HG03103 (cell line): ENCODE measurements at regions not wholly inside any gene's neighbourhood (a gene's known extent, or its start where the extent isn't known, plus 50 kb on each side); places are given as distances from the start of the nearest gene placed in this dataset.
A peak's percentile ranks its signal among the peaks of the same experiment; 100 is the strongest.
"Not testable (repeated sequence)": the region's sequence is repeated elsewhere in the genome, so short reads cannot be mapped to it uniquely, and the experiment has no call there.

Experiments used
- ATAC-seq: cut with Tn5 transposase; IDR thresholded peaks from one replicate; pipeline ENCODE4 v1.9.1; 2021; ENCODE audit warnings: low read depth; ENCODE audit not compliant: unreplicated experiment

DNA sequence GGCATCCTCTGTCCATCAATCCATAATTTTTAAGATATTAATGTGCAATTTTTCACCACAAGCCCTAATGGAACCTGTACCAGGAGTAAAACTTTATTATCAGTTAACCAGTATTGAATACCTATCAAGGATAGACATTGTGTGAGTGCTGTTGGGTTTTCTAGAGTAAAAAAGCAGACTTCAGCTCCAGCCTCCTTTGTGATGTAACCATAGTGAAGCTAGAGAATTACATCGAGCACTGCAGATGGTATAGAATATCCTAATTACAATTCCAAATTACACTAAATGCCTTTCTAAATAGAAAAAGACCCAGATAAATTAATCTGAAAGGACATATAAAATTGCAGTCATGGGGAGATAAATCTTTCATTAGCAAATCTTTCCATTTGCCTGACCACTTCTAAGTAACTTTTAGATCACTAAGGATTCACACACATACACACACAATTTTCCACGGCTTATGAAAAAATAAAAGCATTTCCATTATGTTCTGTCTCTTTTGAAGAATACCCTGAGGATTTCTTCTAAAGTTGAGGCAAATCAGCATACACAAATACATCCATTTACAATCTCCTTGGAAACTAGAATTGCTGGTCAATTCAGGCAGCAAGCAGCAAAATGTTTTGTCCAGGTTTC, 117.1 kb upstream of the TANK start:
- ATAC-seq: no peak

DNA sequence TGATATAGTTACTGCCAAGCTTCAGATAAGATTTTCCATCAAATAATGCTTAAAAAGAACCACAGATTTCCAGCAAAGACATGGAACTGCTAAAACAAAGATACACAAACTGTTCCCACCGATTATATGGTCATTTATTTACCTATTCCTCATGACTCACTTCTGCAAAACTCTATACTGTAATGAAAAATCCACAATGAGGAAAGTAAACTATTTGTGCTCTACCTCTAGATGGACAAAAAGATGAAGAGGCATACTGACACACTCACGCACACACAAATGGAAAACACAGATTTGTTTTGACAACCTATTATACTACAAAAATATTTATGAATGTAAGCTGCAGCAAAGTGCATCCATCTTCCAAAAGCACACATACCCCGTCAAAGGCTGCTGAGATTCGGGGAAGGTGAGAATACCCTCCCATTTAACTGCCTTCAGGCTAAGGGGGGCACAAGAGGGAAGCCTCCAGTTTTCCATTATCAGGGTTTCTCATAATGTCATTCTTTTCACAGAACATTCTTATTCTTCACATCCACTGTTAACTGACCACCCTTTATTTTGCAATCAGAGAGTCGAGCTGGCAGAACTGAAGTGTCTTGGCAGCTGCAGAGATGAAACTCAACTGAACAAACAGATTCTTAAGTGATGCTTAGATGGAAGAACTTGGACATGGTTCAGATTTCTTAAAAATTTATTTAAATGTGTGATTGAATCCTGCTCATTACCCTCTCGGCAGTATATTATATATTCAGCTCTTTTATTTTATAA, 115.9 kb upstream of the TANK start:
- no peak for ATAC-seq

DNA sequence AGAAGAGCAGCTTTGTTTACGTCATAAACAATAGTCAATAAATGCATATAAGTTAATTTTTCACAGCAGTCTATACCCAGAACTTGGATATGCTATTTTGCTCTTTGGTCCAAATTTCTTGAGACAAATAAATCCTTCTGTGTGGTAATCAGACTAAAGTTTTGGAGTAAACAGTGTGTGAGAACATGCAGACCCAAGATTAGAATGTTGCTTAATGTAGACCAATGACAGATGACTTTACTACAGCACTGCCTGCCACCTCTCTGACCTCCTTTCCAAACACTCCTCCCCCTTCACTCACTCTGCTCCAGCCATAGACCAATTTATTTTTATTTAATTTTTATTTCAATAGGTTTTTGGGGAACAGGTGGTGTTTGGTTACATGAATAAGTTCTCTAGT, 115.3 kb upstream of the TANK start:
- no peak for ATAC-seq

DNA sequence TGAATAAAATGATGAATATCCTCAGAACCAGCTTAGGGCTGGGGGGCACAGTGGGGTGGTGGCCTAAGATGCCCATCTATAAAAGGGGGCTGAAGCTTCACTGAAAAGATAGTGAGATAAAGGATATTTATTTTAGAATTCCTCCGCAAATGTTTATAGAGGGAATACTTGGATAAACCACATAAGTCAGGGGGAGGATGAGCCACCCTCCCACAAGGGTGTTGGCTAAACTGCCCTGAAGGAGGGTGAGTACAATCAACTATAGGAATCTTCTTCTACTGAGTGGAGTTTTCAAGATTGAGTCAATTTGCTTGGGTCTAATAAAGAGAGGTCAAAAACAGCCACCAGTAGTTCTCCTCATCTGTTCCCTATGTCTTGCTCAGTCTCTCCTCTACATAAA, 114.5 kb upstream of the TANK start:
- ATAC-seq: no peak

DNA sequence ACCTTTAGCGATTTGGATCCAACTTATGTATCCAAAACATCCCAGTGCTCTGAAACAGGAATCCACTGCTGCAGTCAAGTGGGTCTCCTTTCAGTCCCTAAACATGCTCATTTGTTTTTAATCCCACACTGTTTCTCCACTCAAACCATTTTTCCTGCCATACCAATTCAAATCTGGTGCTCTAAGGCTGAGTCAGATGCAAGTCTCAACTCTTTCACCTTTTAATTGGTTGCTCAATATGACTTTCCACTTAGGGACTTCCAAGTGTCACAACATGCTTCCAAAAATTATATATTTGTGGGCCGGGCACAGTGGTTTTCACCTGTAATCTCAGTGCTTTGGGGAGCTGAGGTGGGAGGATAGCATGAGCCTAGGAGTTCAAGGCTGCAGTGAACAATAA, 113.4 kb upstream of the TANK start:
- no peak for ATAC-seq

DNA sequence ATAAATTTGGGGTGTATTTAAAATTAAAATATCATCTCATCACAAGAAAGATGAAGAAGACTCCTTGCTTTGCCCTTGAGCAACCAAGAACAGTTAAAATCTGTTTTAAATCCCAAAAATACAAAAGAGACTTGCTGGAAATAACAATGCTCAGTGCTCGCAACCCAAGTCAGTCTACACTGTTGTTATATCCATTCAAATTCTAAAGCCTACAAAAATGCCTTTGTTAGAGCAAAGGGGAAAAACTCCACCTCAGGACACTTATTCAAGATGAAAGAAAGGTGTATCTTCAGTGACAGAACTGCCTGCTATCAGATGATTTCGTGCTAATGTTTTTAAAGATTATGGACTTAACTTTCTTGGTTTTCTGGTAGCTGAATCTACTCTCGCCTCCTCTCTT, 111.9 kb upstream of the TANK start:
- ATAC-seq: no peak

DNA sequence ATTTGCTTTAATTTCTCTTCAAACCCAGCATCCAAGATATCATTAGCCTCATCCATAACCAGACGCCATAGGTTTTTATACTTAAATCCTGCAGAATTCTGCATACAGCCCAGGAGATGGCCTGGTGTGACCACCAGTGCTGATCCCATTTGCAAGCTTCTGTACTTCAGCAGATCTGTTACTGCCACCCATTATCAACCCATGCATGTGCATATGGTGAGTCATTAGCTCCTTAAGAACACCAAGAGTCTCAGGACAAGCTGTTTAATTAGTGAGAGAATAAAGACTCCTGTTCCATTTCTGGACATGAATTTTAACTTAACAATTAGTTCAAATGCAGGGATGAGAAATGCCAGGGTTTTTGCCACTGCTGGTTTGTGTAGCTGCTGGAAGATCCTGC, 110.7 kb upstream of the TANK start:
- ATAC-seq: no peak

DNA sequence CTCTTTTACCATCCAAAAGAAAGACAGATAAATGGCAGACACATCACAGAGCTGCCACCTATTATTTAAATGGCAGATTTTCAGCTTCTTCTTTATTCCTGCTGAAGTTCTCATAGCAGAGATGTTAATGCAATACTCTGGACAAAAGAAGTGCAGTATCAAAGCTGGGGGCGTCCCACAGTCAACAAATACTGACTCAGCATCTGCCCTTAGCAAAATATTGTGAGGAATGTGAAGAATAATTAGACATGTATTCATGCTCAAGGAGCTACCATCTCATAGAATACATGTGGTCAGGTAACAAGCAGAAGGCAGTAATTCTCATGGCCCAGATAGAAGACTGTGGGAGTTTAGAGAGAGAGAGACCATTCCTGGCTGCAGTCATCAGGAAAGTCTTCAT, 108.0 kb upstream of the TANK start:
- ATAC-seq: no peak

DNA sequence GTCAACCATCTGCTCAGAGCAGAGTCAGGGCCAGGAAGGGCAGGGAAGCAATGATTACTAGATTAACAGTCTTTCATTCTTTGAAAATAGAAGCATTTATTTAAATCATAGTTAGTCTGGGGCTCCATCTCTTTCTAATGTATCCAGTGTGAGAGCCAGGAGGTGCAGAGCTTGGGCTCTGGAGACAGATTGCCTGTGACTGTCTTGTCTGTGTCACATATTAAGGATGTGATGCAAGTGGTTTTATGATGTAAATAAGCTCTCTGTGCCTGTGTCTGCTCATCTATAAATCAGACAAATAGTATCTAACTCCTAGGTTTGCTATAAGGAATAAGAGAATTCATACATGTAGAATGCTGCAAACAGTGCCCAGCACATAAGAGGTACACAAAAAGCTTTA, 104.9 kb upstream of the TANK start:
- no peak for ATAC-seq

DNA sequence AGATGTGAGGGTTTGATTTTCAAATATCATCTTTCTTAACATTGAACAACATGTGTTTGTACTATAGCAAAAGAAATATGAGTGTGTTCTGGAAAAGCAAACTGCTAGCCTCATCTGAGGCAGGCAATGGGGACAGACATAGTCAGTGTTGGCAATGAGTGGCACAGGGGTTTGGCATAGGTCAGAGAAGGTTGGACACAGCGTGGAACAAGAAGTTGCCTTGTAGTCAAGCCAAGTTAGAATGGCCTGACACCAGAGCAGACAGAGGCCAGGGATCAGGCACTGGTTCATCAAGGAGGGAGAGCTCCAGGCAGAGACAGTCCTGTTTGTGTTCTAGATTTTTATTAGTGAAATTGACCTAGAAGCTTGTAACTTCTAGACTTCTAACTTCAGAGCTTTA, 100.8 kb upstream of the TANK start:
- ATAC-seq: no peak

DNA sequence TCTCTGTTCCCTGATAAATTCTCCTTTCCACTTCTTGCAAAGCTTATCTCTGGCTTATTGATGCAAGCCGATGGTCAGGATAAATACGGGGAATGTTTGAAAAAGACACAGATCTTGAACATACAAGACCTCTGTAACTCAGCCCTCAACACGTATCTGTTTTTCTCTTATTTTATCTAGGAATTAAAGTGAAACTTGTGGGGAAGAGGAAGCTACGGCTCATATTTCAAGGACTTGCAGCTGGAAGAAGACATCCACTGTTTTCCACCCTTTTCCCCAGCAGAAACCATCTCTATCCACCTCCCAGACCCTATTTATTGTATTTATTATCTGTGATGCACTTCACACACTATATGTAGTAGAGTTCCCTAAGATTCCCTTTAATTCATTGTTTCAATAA, 98.4 kb upstream of the TANK start:
- no peak for ATAC-seq

DNA sequence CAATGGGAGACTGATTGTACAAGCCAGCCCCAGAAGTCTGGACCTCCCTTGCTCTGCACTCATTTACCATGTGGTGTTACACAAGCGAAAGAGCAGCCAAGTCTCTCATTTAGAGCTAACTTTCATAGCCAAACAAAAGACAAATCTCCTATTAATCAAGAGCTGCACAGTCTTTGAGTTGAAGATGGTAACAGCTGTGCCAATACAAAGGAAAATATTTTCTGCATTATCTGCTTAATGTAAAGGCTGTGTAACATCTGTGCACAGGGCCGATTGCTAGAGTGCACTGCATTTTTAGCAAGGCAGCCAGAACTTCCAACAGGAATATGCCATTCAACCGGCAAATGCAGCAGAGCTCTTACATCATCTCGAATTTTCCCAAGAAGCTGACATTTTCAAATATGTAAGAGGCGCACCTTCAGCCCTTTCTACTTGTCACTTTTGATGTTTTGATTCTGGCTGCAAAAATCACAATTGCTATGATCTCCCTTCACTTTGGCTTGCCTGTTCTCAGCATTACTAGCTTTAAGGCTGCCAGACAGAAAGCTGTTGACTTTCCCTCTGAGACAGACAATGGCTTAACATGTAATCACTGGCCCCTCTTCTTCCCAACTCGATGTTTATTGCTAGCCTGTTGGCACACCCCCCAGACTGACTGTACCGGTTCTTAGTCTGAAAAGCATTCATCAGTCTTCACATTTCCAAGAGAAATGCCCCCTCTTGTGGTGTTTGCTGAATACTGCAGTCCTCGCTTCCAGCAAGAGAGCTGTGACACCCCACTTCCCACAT, 96.9 kb upstream of the TANK start:
- peak; percentile 94 for ATAC-seq

DNA sequence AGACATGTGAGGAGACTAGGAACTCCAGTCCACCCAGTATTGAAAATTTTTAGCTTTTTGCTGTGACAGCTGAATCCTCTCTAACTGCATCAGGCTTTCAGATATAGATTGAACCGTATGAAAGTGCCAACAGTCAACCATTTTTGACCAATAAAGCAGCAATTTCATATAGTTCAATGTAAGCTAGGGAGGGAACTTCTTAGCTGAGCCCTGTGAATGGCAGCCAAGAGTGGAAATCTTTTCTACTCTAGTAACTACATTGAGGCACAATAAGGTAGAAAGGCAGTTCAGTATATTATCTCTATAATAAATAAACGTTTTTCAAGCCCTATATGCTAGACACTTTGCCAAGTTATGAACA, 96.3 kb upstream of the TANK start:
- ATAC-seq: peak; percentile 20

DNA sequence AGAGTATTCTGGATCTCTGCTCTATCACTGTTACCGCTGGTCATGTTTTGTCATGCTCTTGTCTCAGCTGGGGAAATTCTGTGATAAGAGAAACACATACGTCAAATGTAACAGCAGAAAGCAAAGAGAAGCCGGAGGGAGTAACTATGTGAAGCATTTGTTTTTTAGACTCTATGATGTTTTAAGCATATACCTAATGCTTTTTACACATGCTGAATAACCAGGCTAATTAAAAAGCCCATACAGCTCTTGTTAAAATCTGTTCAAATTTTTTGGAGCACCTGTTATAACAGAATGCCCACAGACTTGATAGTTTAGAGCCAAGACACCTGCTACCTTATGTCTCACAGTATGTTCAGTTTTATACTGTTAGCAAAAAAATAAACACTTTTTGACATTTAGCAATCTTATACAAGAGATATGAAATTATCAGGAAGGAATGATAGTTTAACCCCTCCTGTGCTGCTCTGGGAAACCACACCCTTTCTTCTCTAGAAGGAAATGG, 92.3 kb upstream of the TANK start:
- ATAC-seq: no peak

DNA sequence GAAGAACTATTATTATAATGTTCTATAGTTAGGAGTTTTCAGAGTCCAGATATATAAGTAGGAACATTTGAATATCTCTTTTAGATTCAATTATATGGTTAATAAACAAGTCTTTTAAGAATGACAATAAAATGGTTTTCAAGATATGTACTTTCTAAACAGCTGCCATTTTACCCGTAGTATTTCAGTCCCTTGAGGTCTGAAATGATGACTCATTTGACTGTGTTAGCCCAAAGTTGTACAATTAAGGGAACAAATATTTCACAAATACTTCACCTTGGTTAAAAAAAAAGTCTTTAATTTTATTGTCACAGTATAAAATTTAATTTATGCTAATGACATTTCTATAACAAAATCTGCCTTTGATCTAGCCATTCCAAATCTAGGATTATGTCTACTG, 91.6 kb upstream of the TANK start:
- ATAC-seq: no peak

DNA sequence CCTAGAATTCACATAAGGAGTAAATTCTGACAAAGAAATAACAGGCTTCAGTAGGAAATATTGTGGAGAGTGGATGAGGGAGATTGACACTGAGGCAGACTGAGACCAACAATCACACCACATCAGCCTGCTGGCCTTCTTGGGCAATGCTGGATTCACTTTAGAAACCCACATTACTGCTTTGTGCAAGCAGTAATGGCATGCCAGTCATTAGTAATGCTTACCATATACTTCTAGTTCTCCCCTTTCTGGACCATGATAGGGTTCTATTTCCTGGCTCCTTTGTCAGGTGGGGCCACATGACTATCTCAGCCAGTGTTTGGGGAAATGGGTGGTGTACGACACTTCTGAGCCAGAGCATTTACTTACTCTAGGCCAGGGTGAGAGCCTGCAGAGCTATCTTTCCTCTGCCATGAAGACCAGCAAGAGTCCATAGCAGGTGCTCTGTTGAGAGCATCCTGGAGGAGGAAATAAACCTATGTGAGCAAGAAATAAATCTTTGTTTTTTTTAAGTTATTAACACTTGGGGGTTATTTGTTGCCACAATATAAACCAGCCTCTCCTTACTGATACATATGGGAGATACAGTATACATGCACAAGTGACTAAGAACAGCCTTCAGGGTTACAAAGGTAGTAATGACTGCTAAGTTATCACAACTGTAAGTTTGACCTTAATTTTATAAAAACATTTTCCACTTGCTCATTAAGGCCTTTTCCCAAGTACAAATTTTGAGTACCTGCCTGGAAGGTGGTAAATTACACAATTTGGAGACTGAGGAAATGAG, 89.3 kb upstream of the TANK start:
- no peak for ATAC-seq

DNA sequence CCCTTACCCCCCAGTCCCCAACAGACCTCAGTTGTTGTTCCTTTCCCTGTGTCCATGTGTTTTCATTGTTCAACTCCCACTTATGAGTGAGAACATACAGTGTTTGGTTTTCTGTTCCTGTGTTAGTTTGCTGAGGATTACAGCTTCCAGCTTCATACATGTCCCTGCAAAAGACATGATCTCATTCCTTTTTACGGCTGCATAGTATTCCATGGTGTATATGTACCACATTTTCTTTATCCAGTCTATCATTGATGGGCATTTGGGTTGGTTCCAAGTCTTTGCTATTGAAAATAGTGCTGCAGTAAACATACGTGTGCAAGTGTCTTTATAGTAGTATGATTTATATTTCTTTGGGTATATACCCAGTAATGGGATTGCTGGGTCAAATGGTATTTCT, 87.8 kb upstream of the TANK start:
- not testable (repeated sequence) for ATAC-seq

DNA sequence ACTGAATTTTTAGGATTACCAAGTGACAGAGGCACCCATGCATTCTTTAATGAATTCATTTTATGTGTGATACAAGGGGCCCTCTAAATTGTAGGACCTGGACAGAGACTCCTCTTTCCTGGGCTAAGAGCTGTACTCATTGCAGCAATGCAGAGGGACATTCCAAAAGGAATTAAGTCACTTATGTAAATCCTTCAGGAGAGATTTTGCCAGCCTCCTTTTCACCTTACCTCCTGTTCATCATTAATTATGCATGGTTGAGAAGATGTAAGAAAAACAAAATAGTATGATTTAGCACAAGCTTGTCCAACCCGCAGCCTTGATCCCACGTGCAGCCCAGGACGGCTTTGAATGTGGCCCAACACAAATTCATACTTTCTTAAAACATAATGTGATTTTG, 84.5 kb upstream of the TANK start:
- ATAC-seq: no peak

DNA sequence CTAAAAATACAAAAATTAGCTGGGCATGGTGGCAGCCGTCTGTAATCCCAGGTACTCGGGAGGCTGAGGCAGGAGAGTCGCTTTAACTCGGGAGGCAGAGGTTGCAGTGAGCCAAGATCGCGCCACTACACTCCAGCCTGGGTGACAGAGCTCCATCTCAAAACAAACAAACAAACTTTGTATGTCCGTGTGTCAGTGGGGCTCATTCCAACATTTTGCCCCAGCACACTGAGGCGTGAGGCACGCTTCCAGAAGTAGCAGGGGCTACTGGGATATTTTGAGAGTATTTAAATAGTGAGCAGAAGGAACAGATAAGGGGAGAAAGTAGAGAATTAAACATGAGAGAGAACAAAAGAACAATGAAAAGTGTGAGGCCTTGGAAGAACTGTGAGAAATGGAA, 83.3 kb upstream of the TANK start:
- no peak for ATAC-seq

DNA sequence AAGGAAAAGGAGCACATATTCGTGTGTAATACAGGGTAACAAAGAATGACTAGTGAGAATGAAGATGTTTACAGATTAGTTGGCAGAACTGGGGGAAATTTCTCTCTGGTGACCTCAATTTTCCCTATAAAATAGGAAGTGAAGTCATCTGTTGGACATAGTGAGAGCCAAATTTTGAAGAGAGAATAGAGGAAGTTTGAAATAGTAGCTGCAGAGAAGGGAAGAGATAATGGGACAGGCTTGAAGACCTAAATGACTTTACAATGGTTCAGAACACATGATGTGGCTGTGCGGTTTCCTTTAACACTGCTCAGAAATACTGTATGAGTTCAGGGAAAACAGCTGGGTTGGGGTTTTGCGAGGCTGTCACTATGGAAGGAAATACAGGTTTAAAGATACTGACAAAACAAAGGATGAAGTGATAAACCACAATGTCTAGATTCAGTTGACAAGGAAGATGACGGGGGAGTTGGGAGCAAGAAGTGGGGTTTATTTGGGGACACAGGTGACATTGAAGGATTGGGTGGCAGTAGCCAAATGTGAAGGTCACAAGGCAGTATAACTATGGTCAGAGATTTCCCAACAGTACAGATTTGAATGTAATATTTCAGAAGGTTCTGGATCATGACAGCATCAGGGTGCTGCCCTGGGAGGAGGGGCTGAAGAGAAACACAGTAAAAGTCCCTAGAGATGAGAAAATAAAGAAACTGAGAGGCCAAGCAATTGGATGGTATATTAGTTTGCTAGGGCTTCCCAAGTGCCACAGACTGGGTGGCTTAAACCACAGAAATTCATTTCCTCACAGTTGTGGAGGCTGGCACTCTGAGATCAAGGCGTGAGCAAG, 82.6 kb upstream of the TANK start:
- peak; percentile 89 for ATAC-seq
